HPDE6-E6E7 (cell line): ENCODE measurements at regions not wholly inside any gene's neighbourhood (a gene's known extent, or its start where the extent isn't known, plus 50 kb on each side); places are given as distances from the start of the nearest gene placed in this dataset.
A peak's percentile ranks its signal among the peaks of the same experiment; 100 is the strongest.

Experiments used
- DNase-seq: peaks from one replicate; pipeline ENCODE4 v3.0.0; 2011; ENCODE audit warnings: missing footprints; ENCODE audit errors: extremely low spot score

GRCh38 chr2:180146541-180146940, 139.4 kb upstream of the CWC22 start:
- DNase-seq = no peak

- DNase-seq = no peak
Observed at GRCh38 chr2:180146114-180146513, 139.0 kb upstream of the CWC22 start.

- no peak for DNase-seq
Observed at GRCh38 chr2:180145163-180145562, 138.1 kb upstream of the CWC22 start.

DNA sequence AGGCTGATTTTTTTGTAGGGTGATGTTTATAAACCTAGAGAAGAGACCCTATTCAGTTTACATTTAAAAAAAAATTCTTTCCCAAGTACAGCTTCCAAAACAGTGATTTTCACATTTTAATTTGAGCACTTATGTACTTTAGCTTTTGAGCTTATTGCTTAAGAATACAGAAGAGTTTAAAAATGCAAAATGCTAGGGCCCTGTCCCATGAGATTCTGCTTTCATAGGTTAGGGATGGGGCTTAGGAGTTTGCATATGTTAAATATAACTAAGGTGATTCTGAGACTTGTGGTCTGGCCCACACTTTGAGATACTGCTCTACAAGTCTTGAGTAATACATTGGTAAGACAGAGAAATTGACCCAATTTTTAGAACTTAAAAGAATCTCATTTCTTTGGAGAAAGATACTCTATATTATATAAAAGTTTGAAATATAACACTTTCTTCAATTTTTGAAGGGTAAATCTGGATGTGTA, 137.3 kb upstream of the CWC22 start:
- no peak for DNase-seq

- DNase-seq = no peak
Observed at GRCh38 chr2:180143633-180144337, 136.7 kb upstream of the CWC22 start.

- no peak for DNase-seq
Observed at GRCh38 chr2:180141600-180141999, 134.5 kb upstream of the CWC22 start.

- no peak for DNase-seq
Observed at GRCh38 chr2:180133736-180134135, 126.6 kb upstream of the CWC22 start.

- peak; percentile 33 for DNase-seq
Observed at GRCh38 chr2:180130403-180130802, 123.3 kb upstream of the CWC22 start.

- no peak for DNase-seq
Observed at GRCh38 chr2:180128861-180129260, 121.8 kb upstream of the CWC22 start.

- DNase-seq = peak; percentile 62
Observed at GRCh38 chr2:180125245-180125962, 118.3 kb upstream of the CWC22 start.

GRCh38 chr2:180124273-180125139, 117.4 kb upstream of the CWC22 start:
- DNase-seq = peak; percentile 27

GRCh38 chr2:180122874-180123273, 115.8 kb upstream of the CWC22 start:
- DNase-seq = peak; percentile 31

DNA sequence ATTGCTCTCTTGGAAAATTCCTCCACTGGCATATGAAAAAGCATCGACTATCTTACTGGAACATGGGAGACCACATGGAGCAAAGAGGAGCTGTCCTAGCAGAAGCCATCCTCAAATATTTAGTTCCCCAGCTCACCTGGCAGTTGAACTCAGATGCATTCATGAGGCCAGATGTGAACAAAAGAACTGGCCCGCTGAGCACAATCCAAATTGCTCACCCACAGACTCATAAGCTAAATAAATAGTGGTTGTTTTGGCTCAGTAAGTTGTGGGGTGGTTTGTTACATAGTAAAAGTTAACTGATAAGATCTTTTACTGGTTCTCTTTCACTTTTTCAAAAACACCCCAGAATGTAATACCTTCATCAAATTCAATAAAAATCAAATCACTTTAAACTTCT, 108.6 kb upstream of the CWC22 start:
- no peak for DNase-seq

DNA sequence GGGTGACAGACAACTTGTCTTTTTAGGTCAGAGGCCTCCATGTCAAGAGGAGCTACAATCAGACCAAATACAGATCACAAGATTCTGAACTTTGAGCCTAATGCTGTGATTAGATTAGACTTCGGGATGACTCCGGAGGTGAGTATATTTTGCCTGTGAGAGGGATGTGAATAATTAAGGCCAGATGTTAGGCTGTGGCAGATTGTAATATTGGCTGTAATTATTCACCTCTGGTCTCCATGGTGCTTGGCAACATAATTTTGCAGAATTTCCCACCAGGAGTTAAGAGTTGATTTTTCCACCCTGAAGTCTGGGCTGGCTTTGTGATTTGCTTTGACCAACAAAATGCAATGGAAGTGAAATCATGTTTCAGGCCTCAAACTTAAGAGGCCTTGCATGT, 108.2 kb upstream of the CWC22 start:
- DNase-seq = no peak

- no peak for DNase-seq
Observed at GRCh38 chr2:180111901-180112300, 104.8 kb upstream of the CWC22 start.

- no peak for DNase-seq
Observed at GRCh38 chr2:180110469-180110868, 103.4 kb upstream of the CWC22 start.

- no peak for DNase-seq
Observed at GRCh38 chr2:180101846-180102245, 94.7 kb upstream of the CWC22 start.

- no peak for DNase-seq
Observed at GRCh38 chr2:180099308-180099707, 92.2 kb upstream of the CWC22 start.

- DNase-seq = no peak
Observed at GRCh38 chr2:180085144-180085543, 78.0 kb upstream of the CWC22 start.

DNA sequence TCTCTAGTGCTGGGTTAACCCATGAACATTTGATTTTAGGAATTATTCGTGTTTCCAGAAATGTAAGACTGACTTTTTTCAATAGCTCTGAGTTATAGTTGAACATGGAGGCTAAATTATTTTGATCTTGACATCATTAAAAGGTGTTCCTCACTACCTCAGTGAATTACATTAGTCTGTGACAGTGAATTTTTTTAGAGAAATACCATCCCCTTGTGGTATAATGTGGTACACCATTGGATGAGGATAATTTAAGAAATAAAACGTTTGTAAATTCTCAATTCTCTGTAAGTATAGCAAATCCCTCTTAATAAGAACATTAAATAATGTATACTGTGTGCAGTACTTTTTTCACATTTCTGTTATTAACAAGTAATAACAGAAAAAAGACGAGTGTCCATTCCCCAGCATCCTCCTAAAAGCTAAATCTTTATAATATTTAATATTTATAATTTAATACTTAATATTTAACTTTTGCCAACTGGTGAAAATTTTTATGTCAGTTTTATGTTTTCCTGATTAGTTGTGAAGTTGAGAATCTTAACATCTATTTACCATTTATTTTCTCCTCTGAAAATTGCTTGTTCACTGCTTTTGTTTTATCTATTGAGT, 70.3 kb upstream of the CWC22 start:
- DNase-seq = no peak

GRCh38 chr2:180075870-180076269, 68.8 kb upstream of the CWC22 start:
- DNase-seq = no peak

GRCh38 chr2:180071797-180072196, 64.7 kb upstream of the CWC22 start:
- no peak for DNase-seq
